Left lung (tissue), 4 donors: ENCODE measurements at regions not wholly inside any gene's neighbourhood (a gene's known extent, or its start where the extent isn't known, plus 50 kb on each side); places are given as distances from the start of the nearest gene placed in this dataset.

Source experiments
- ATAC-seq: fragments of 200-7000 bp; cut with Tn5 transposase; one replicate; pipeline ENCODE4 v1.9.1; 2020; ENCODE audit warnings: moderate library complexity
- DNase-seq, 4 donors: peaks; one replicate each; pipeline ENCODE4 v3.0.0-alpha.2; 2013 to 2020
- H3K27ac ChIP-seq, 2 donors: fragments of 200-600 bp; sonication (generic) in 1 of 2; one replicate each; pipeline versions ENCODE4 v1.5.0 to v1.8.0; 2020 to 2021
- H3K27me3 ChIP-seq, 2 donors: fragments of 200-600 bp; sonication (generic) in 1 of 2; one replicate each; pipeline versions ENCODE4 v1.5.0 to v1.8.0; 2020 to 2021
- H3K36me3 ChIP-seq, 2 donors: fragments of 200-600 bp; sonication (generic) in 1 of 2; one replicate each; pipeline versions ENCODE4 v1.5.0 to v1.8.0; 2020 to 2021
- H3K4me1 ChIP-seq, 2 donors: fragments of 200-600 bp; one replicate each; pipeline ENCODE4 v1.8.0; 2021
- H3K4me3 ChIP-seq, 2 donors: fragments of 200-600 bp; sonication (generic) in 1 of 2; one replicate each; pipeline versions ENCODE4 v1.5.0 to v1.8.0; 2020 to 2021; ENCODE audit warnings: mild to moderate bottlenecking in 1 of 2
- H3K9me3 ChIP-seq, 2 donors: fragments of 200-600 bp; sonication (generic) in 1 of 2; one replicate each; pipeline versions ENCODE4 v1.5.0 to v1.8.0; 2020 to 2021
- CTCF ChIP-seq, 2 donors: fragments of 200-600 bp; sonication (generic) in 1 of 2; IDR thresholded peaks; one replicate each; pipeline versions ENCODE4 v1.5.0 to v1.8.0; 2021; ENCODE audit warnings: antibody characterized with exemption in 2 of 2
- intact Hi-C, 2 donors: fragments of 100-400 bp; cut with DNase I; formaldehyde crosslinking; loops; one replicate each; pipeline versions ENCODE4 v1.11.2 to v1.14.2; 2022
- donor health status: DM: no; HTN: yes; CAD: no.
- donor health status: DM: no; HTN: no; CAD: no.

DNA sequence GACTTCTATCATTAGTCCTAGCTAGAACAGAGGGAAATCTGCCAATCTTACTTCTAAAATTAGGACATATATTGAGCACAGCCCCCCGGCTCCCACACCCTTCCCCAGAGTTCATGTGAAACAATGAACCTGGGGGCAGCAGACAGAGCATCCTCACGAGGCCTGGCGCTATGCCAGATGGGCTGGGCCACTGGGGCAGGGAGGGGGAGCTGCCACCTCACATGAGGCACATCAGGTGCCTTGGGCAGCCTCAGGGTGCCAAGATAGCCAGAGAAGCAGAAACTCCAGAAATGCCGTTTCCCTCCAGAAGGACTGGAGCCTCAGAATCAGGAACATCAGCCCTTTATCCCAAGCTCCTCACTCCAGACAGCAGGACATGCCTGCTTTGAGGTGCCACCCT lies 92.8 kb upstream of the LANCL2 start:
- ATAC-seq: no peak
- H3K4me1 ChIP-seq: no peaks in the 10 kb centered on the region
- no peak for TF ChIP-seq CTCF (IDR thresholded peaks at IDR 0.05)
- no peak overlapping the region for H3K27ac ChIP-seq
- H3K27me3 ChIP-seq: no peaks in the 10 kb centered on the region
- no peaks in the 10 kb centered on the region for H3K36me3 ChIP-seq
- no peak for DNase-seq
- H3K4me3 ChIP-seq: no peak overlapping the region
- no peaks in the 10 kb centered on the region for H3K9me3 ChIP-seq
- intact Hi-C loops: loop anchor here in 1 of 2 donors (10.0 kb wide), 2 partner anchors 142 to 322 kb away; no protein-coding TSS in a partner anchor

GRCh38 chr7:55273186-55273980 lies 91.8 kb upstream of the LANCL2 start:
- no peak for ATAC-seq
- no peaks in the 10 kb centered on the region for H3K4me1 ChIP-seq
- no peaks in the 10 kb centered on the region for H3K36me3 ChIP-seq
- TF ChIP-seq CTCF (IDR thresholded peaks at IDR 0.05): no peak
- H3K27me3 ChIP-seq: no peaks in the 10 kb centered on the region
- no peak overlapping the region for H3K4me3 ChIP-seq
- H3K27ac ChIP-seq: no peak overlapping the region
- H3K9me3 ChIP-seq: no peaks in the 10 kb centered on the region
- intact Hi-C loops: loop anchor here in 1 of 2 donors (10.0 kb wide), 2 partner anchors 141 to 321 kb away; no protein-coding TSS in a partner anchor
- DNase-seq: no peak

- no peak for ATAC-seq
- H3K4me1 ChIP-seq: no peaks in the 10 kb centered on the region
- intact Hi-C loops: loop anchor here in 1 of 2 donors (10.0 kb wide), 2 partner anchors 141 to 321 kb away; no protein-coding TSS in a partner anchor
- H3K4me3 ChIP-seq: no peak overlapping the region
- no peak overlapping the region for H3K27ac ChIP-seq
- no peaks in the 10 kb centered on the region for H3K9me3 ChIP-seq
- DNase-seq: no peak
- no peaks in the 10 kb centered on the region for H3K27me3 ChIP-seq
- TF ChIP-seq CTCF (IDR thresholded peaks at IDR 0.05): no peak
- no peaks in the 10 kb centered on the region for H3K36me3 ChIP-seq
Observed at GRCh38 chr7:55274156-55274555, 91.0 kb upstream of the LANCL2 start.

- Histone ChIP-seq H3K4me1 (no peaks in the 10 kb centered on the region), H3K27ac (no peak overlapping the region), H3K9me3 (no peaks in the 10 kb centered on the region), H3K4me3 (no peak overlapping the region), H3K36me3 (no peaks in the 10 kb centered on the region), H3K27me3 (no peaks in the 10 kb centered on the region)
- intact Hi-C loops: loop anchor here in 1 of 2 donors (10.0 kb wide), 2 partner anchors 139 to 319 kb away; no protein-coding TSS in a partner anchor
- ATAC-seq (no peak), DNase-seq (no peak)
- no peak for TF ChIP-seq CTCF (IDR thresholded peaks at IDR 0.05)
Observed at GRCh38 chr7:55275291-55276200, 89.6 kb upstream of the LANCL2 start.
